K562 (cell line): ENCODE measurements at regions not wholly inside any gene's neighbourhood (a gene's known extent, or its start where the extent isn't known, plus 50 kb on each side); places are given as distances from the start of the nearest gene placed in this dataset.

Experiments used
- CBFA2T2 ChIP-seq: fragments of 450-650 bp; conservative IDR thresholded peaks from 2 replicates; pipeline ENCODE4 v1.6.1; 2017; ENCODE audit warnings: mild to moderate bottlenecking
- DIDO1 ChIP-seq: fragments of 450-650 bp; IDR thresholded peaks from 2 replicates; pipeline ENCODE4 v1.6.1; 2016; ENCODE audit warnings: low read depth, missing biosample characterization, missing genetic modification characterization
- ETV1 ChIP-seq: fragments of 450-650 bp; conservative IDR thresholded peaks from 2 replicates; pipeline ENCODE4 v1.6.1; 2016; ENCODE audit warnings: missing genetic modification characterization, control low read depth, low read depth, missing compliant biosample characterization
- MAX ChIP-seq: sonication (generic); formaldehyde crosslinking; IDR thresholded peaks from 2 replicates; pipeline ENCODE4 v1.9.0; 2022; ENCODE audit warnings: mild to moderate bottlenecking, missing genetic modification reagents
- MGA ChIP-seq: fragments of 450-650 bp; IDR thresholded peaks from 2 replicates; pipeline ENCODE4 v1.6.1; 2016; ENCODE audit warnings: mild to moderate bottlenecking, moderate library complexity
- PCBP2 ChIP-seq: fragments of 200-400 bp; formaldehyde crosslinking; IDR thresholded peaks from 2 replicates; pipeline ENCODE4 v1.6.1; 2018; ENCODE audit warnings: low read length, low read depth, mild to moderate bottlenecking, moderate library complexity; ENCODE audit not compliant: poor library complexity, severe bottlenecking
- SMAD1 ChIP-seq: fragments of 150-350 bp; IDR thresholded peaks from 2 replicates; pipeline ENCODE4 v1.6.1; 2014; ENCODE audit warnings: low read length, low read depth; ENCODE audit not compliant: partially characterized antibody
- TCF7 ChIP-seq: sonication (generic); IDR thresholded peaks from 2 replicates; pipeline ENCODE4 v1.6.1; 2016; ENCODE audit warnings: antibody characterized with exemption, borderline replicate concordance
- ZNF280A ChIP-seq: fragments of 450-650 bp; IDR thresholded peaks from 2 replicates; pipeline ENCODE4 v1.6.1; 2018; ENCODE audit warnings: mild to moderate bottlenecking, low read depth; ENCODE audit not compliant: partially characterized antibody
- ZNF699 ChIP-seq: fragments of 250-450 bp; sonication (Bioruptor Pico); IDR thresholded peaks from 2 replicates; pipeline ENCODE4 v1.8.0; 2021; ENCODE audit warnings: mild to moderate bottlenecking, moderate library complexity; ENCODE audit not compliant: insufficient replicate concordance

- TF ChIP-seq MGA = no peak
- TF ChIP-seq DIDO1 (tag) = no peak
- no peak for TF ChIP-seq CBFA2T2
- TF ChIP-seq SMAD1 = no peak
- TF ChIP-seq TCF7 = no peak
- no peak for TF ChIP-seq ZNF699 (CRISPR knock-in tag)
- no peak for TF ChIP-seq ETV1 (tag)
- no peak for TF ChIP-seq PCBP2
- no peak for TF ChIP-seq ZNF280A
- no peak for TF ChIP-seq MAX (CRISPR knock-in tag)
These were observed 292.4 kb upstream of the CBLB start (continued) for GRCh38 chr3:106161246-106161645.
